ENCODE measurements at regions not wholly inside any gene's neighbourhood (a gene's known extent, or its start where the extent isn't known, plus 50 kb on each side); places are given as distances from the start of the nearest gene placed in this dataset.

- no peaks in the 10 kb centered on the region for H3K27me3 ChIP-seq
- no peak for DNase-seq
- H3K27ac ChIP-seq: no peak overlapping the region
- no peaks in the 10 kb centered on the region for H3K4me1 ChIP-seq
- intact Hi-C loops (cut with DNase I): no loop called here
- WGBS, 2 donors: 36 to 63% methylated on average over 1 of the region's 1 CpG
- H3K36me3 ChIP-seq: no peaks in the 10 kb centered on the region
- no peak for TF ChIP-seq POLR2A (IDR thresholded peaks at IDR 0.05)
- TF ChIP-seq, protein P1, sequence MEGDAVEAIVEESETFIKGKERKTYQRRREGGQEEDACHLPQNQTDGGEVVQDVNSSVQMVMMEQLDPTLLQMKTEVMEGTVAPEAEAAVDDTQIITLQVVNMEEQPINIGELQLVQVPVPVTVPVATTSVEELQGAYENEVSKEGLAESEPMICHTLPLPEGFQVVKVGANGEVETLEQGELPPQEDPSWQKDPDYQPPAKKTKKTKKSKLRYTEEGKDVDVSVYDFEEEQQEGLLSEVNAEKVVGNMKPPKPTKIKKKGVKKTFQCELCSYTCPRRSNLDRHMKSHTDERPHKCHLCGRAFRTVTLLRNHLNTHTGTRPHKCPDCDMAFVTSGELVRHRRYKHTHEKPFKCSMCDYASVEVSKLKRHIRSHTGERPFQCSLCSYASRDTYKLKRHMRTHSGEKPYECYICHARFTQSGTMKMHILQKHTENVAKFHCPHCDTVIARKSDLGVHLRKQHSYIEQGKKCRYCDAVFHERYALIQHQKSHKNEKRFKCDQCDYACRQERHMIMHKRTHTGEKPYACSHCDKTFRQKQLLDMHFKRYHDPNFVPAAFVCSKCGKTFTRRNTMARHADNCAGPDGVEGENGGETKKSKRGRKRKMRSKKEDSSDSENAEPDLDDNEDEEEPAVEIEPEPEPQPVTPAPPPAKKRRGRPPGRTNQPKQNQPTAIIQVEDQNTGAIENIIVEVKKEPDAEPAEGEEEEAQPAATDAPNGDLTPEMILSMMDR (IDR thresholded peaks at IDR 0.05): no peak
- peaks cover 0 to 7% (median 0%) of the 10 kb centered on the region in 3 donors for H3K9me3 ChIP-seq
- H3K4me3 ChIP-seq: no peak overlapping the region
These were observed 1063.2 kb upstream of the TENM4 start for GRCh38 chr11:80503990-80504389.

- Histone ChIP-seq H3K4me1 (no peaks in the 10 kb centered on the region), H3K36me3 (no peaks in the 10 kb centered on the region), H3K27me3 (no peaks in the 10 kb centered on the region), H3K4me3 (no peak overlapping the region), H3K9me3 (peaks cover 0 to under 1% (median 0%) of the 10 kb centered on the region in 3 donors), H3K27ac (no peak overlapping the region)
- TF ChIP-seq, protein P1 (IDR thresholded peaks at IDR 0.05): no peak
- no peak for TF ChIP-seq POLR2A (IDR thresholded peaks at IDR 0.05)
- intact Hi-C loops (cut with DNase I): no loop called here
- 63 to 67% methylated on average over 3 of the region's 3 CpGs for WGBS, 2 donors
- DNase-seq: no peak
These were observed 1061.7 kb upstream of the TENM4 start for GRCh38 chr11:80502511-80502910.

DNA sequence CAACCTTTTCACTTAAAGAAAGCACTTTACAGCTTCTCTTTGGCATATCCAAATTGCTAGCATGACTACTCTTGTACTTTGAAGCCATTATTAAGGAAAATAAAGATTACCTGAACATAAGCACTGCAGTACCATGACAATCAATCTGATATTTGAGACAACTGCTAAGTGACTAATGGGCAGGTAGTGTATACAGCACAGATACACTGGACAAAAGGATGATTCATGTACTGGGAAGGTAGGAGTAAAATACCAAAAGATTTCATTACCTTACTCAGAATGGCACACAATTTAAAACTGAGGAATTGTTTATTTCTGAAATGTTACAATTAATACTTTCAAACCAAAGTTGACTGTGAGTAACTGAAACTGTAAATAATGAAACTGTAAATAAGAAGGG, 1054.3 kb upstream of the TENM4 start:
- TF ChIP-seq, protein P1 (IDR thresholded peaks at IDR 0.05): no peak
- no peak for TF ChIP-seq POLR2A (IDR thresholded peaks at IDR 0.05)
- intact Hi-C loops (cut with DNase I): no loop called here
- Histone ChIP-seq H3K9me3 (no peaks in the 10 kb centered on the region), H3K27ac (no peak overlapping the region), H3K4me3 (no peak overlapping the region), H3K4me1 (no peaks in the 10 kb centered on the region), H3K36me3 (no peaks in the 10 kb centered on the region), H3K27me3 (no peaks in the 10 kb centered on the region)
- DNase-seq: no peak

DNA sequence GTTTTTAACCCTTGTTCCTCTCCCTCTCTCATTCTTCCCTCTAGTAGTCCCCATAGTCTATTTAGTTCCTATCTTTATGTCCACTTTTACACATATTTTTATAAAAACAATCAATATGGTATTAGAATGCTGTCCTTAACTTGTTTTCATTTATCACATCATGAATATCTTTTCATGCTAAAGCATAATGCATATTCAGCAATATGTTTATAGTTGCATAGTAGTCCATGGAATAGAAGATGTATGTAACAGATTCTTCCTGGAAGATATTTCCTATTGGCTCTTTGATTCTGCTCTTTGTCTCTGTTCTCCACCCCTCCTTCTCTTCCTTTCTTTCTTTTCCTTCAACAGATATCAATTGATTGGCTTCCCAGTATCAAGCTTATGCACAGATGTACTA, 1047.1 kb upstream of the TENM4 start:
- Histone ChIP-seq H3K27me3 (no peaks in the 10 kb centered on the region), H3K4me1 (no peaks in the 10 kb centered on the region), H3K4me3 (no peak overlapping the region), H3K9me3 (no peaks in the 10 kb centered on the region), H3K27ac (no peak overlapping the region), H3K36me3 (no peaks in the 10 kb centered on the region)
- TF ChIP-seq, protein P1 (IDR thresholded peaks at IDR 0.05): no peak
- no peak for TF ChIP-seq POLR2A (IDR thresholded peaks at IDR 0.05)
- no peak for DNase-seq
- intact Hi-C loops (cut with DNase I): no loop called here

GRCh38 chr11:80486678-80487077, 1045.8 kb upstream of the TENM4 start:
- DNase-seq: no peak
- WGBS, 2 donors: 89 to 90% methylated on average over 4 of the region's 4 CpGs
- Histone ChIP-seq H3K27me3 (no peaks in the 10 kb centered on the region), H3K36me3 (no peaks in the 10 kb centered on the region), H3K9me3 (no peaks in the 10 kb centered on the region), H3K27ac (no peak overlapping the region), H3K4me1 (no peaks in the 10 kb centered on the region), H3K4me3 (no peak overlapping the region)
- intact Hi-C loops (cut with DNase I): no loop called here
- TF ChIP-seq POLR2A (IDR thresholded peaks at IDR 0.05): no peak
- TF ChIP-seq, protein P1 (IDR thresholded peaks at IDR 0.05): no peak
